ENCODE measurements at regions not wholly inside any gene's neighbourhood (a gene's known extent, or its start where the extent isn't known, plus 50 kb on each side); places are given as distances from the start of the nearest gene placed in this dataset.

- Histone ChIP-seq H3K4me3 (no peak overlapping the region), H3K27ac (no peak overlapping the region), H3K4me1 (peaks cover 6 to 25% (median 11%) of the 10 kb centered on the region in 6 donors), H3K27me3 (replicated peaks in 1 of 7) (peaks cover 0 to 13% (median 0%) of the 10 kb centered on the region in 7 donors), H3K9me3 (no peaks in the 10 kb centered on the region), H3K36me3 (no peaks in the 10 kb centered on the region)
- 79 to 94% (median 86%) methylated on average over 2 of the region's 2 CpGs for WGBS, 5 donors
- DNase-seq: no peak
- TF ChIP-seq POLR2A (IDR thresholded peaks at IDR 0.05) (no peak), POLR2AphosphoS5 (IDR thresholded peaks at IDR 0.05) (no peak), CTCF (IDR thresholded peaks at IDR 0.05 in 8 of 11, conservative IDR thresholded peaks at IDR 0.05 in 3 of 11) (no peak)
- intact Hi-C loops (cut with DNase I; ENCODE audit: low total_unique reads): loop anchor here (10.0 kb wide), 1 partner anchor 124 kb away; no protein-coding TSS in a partner anchor
Measured at GRCh38 chrX:65591206-65591605, 56.6 kb upstream of the LAS1L start.

- intact Hi-C loops (cut with DNase I; ENCODE audit: low total_unique reads): no loop called here
- 45 to 73% (median 52%) methylated on average over 1 to 4 of the region's 4 CpGs for WGBS, 5 donors
- no peak for DNase-seq
- Histone ChIP-seq H3K36me3 (no peaks in the 10 kb centered on the region), H3K9me3 (no peaks in the 10 kb centered on the region), H3K4me3 (peak overlapping the region in 1 of 8 donors; percentile 49), H3K27ac (peak overlapping the region in 2 of 8 donors; percentile 27 to 60), H3K27me3 (replicated peaks in 1 of 7) (peaks cover 0 to 13% (median 0%) of the 10 kb centered on the region in 7 donors), H3K4me1 (peaks cover 0 to 12% (median 0%) of the 10 kb centered on the region in 6 donors)
- TF ChIP-seq POLR2A (IDR thresholded peaks at IDR 0.05) (no peak), POLR2AphosphoS5 (IDR thresholded peaks at IDR 0.05) (no peak), CTCF (IDR thresholded peaks at IDR 0.05 in 8 of 11, conservative IDR thresholded peaks at IDR 0.05 in 3 of 11) (no peak)
Measured at GRCh38 chrX:65589304-65589703, 54.7 kb upstream of the LAS1L start.

- no peak for TF ChIP-seq POLR2A (IDR thresholded peaks at IDR 0.05)
- no peak for TF ChIP-seq POLR2AphosphoS5 (IDR thresholded peaks at IDR 0.05)
- no peak for TF ChIP-seq CTCF (IDR thresholded peaks at IDR 0.05 in 8 of 11, conservative IDR thresholded peaks at IDR 0.05 in 3 of 11)
- Histone ChIP-seq H3K9me3 (no peaks in the 10 kb centered on the region), H3K27me3 (replicated peaks in 1 of 7) (peaks cover 0 to 13% (median 0%) of the 10 kb centered on the region in 7 donors), H3K4me3 (peak overlapping the region in 2 of 8 donors; percentile 5 to 49), H3K36me3 (no peaks in the 10 kb centered on the region), H3K4me1 (peaks cover 0 to 12% (median 0%) of the 10 kb centered on the region in 6 donors), H3K27ac (peak overlapping the region in 4 of 8 donors; percentile 36 to 60 (median 40))
- intact Hi-C loops (cut with DNase I; ENCODE audit: low total_unique reads): no loop called here
- no peak for DNase-seq
- 50 to 86% (median 77%) methylated on average over 1 of the region's 1 CpG for WGBS, 5 donors
Measured at GRCh38 chrX:65588795-65589194, 54.2 kb upstream of the LAS1L start.

GRCh38 chrX:65587616-65588526 lies 53.3 kb upstream of the LAS1L start:
- 23 to 42% (median 29%) methylated on average over 2 to 10 of the region's 10 CpGs for WGBS, 5 donors
- Histone ChIP-seq H3K27me3 (replicated peaks in 1 of 7) (peaks cover 0 to 13% (median 0%) of the 10 kb centered on the region in 7 donors), H3K36me3 (no peaks in the 10 kb centered on the region), H3K27ac (peak overlapping the region in 6 of 8 donors; percentile 13 to 60 (median 37)), H3K4me1 (peaks cover 0 to 12% (median 0%) of the 10 kb centered on the region in 6 donors), H3K4me3 (peak overlapping the region in 2 of 8 donors; percentile 5 to 49), H3K9me3 (no peaks in the 10 kb centered on the region)
- intact Hi-C loops (cut with DNase I; ENCODE audit: low total_unique reads): no loop called here
- no peak for DNase-seq
- peak; percentile 52 to 62 (median 52) for TF ChIP-seq POLR2AphosphoS5 (IDR thresholded peaks at IDR 0.05)
- no peak for TF ChIP-seq CTCF (IDR thresholded peaks at IDR 0.05 in 8 of 11, conservative IDR thresholded peaks at IDR 0.05 in 3 of 11)
